ENCODE measurements at regions not wholly inside any gene's neighbourhood (a gene's known extent, or its start where the extent isn't known, plus 50 kb on each side); places are given as distances from the start of the nearest gene placed in this dataset.

DNA sequence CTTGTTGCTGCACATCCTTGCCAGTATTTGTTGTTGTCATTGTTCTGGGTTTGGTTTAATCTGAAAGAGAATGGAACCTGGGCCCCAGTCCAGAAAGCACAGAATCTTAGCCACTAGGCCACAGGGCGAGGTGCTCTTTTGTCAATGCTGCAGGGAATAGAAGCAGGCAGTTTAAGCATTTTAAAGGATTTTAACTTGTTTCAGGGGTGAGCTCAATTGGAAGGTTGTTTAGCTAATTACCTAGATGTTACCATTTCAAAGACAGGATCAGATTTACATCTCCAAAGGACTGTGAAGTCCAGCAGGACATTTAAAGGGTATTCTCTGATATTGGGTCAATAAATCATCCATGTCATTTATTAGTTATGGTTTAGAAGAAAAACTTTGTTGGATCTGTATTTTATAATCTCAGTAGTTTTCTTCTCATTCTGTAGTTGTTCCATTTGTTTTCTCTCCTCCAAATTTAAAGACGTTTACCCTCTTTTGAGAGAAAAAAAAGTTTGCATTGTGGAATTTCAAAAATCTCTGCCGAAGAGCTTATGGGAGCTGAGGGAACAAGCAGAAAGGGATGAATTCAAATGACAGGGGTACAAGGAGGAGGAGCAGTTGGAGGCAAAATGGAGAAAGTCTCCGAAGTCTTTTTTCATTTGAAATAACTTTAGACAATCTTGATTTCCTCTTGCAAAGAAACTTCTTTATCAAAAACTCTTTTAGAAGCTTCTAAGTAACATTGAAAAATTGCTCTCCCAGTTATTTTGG, 57.5 kb upstream of the FAM47C start:
- TF ChIP-seq, protein P1, sequence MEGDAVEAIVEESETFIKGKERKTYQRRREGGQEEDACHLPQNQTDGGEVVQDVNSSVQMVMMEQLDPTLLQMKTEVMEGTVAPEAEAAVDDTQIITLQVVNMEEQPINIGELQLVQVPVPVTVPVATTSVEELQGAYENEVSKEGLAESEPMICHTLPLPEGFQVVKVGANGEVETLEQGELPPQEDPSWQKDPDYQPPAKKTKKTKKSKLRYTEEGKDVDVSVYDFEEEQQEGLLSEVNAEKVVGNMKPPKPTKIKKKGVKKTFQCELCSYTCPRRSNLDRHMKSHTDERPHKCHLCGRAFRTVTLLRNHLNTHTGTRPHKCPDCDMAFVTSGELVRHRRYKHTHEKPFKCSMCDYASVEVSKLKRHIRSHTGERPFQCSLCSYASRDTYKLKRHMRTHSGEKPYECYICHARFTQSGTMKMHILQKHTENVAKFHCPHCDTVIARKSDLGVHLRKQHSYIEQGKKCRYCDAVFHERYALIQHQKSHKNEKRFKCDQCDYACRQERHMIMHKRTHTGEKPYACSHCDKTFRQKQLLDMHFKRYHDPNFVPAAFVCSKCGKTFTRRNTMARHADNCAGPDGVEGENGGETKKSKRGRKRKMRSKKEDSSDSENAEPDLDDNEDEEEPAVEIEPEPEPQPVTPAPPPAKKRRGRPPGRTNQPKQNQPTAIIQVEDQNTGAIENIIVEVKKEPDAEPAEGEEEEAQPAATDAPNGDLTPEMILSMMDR (IDR thresholded peaks at IDR 0.05; ENCODE audit: borderline replicate concordance, insufficient read depth, low read depth, low read length), result no peak
- H3K4me3 ChIP-seq (ENCODE audit: low read depth, low read length), result no peak overlapping the region

GRCh38 chrX:36957425-36958328, 50.5 kb upstream of the FAM47C start:
- TF ChIP-seq, protein P1 (IDR thresholded peaks at IDR 0.05; ENCODE audit: borderline replicate concordance, insufficient read depth, low read depth, low read length), result no peak
- no peak overlapping the region for H3K4me3 ChIP-seq (ENCODE audit: low read depth, low read length)

Data from GM12875 (cell line).